A673 (cell line): ENCODE measurements at regions not wholly inside any gene's neighbourhood (a gene's known extent, or its start where the extent isn't known, plus 50 kb on each side); places are given as distances from the start of the nearest gene placed in this dataset.

Experiments used
- CTCF ChIP-seq: fragments of 300-800, 200-600 bp; sonication (generic); conservative IDR thresholded peaks from 2 replicates; pipeline ENCODE4 v1.5.1; 2017; ENCODE audit warnings: low read depth, mild to moderate bottlenecking, antibody characterized with exemption, low read length, moderate library complexity, mixed read lengths
- EZH2 ChIP-seq: fragments of 200-600 bp; sonication (generic); IDR thresholded peaks from 2 replicates; pipeline ENCODE4 v1.6.1; 2017; ENCODE audit warnings: borderline replicate concordance, low read depth, mild to moderate bottlenecking, mixed read lengths, antibody characterized with exemption, low read length; ENCODE audit not compliant: poor library complexity, severe bottlenecking

DNA sequence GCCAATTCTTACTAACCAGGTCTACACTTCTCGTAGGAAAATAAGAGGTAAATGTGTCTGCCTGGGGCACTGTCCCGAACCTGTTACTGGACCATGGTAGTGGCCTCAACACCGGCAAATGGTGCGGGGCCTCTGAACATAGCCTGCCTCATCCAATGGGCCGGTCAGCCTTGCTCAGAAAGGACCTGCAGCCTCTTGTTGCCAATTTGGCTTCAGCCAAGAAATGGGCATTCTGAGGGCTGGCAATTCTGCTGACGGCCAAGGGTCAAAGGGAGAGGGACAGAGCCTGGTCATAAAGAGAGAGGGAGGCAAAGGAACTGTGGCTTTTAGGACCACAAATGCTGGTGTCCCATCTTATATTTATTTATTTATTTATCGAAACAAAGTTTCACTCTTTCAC is 69.5 kb upstream of the ATP6AP2 start:
- TF ChIP-seq CTCF, result no peak
- TF ChIP-seq EZH2, result no peak
